ENCODE measurements at regions not wholly inside any gene's neighbourhood (a gene's known extent, or its start where the extent isn't known, plus 50 kb on each side); places are given as distances from the start of the nearest gene placed in this dataset.
A peak's percentile ranks its signal among the peaks of the same experiment; 100 is the strongest.

DNA sequence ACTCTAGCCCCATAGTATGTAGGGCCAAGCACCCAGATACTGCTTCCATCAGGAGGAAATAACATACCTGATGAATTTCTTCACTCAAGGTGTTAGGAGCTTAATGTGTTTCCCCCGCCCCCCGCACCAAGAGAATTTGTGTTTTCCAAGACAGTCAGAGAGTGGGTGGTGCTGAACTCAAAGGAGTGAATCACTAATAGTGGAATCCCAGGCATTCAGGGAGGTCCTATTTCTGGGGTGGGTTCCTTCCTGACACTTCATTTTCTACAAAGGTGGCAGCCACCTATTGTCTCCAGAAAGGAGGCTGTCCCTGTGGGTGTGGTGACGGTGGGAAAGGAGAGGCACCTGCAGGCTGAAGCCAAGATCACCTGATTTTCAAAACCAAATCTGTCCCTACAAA, 50.8 kb upstream of the ELF5 start:
- DNase-seq (ENCODE audit: low read depth) = peak; percentile 71

- DNase-seq (ENCODE audit: low read depth) = no peak
Observed at GRCh38 chr11:34564807-34565241, 51.2 kb upstream of the ELF5 start.

DNA sequence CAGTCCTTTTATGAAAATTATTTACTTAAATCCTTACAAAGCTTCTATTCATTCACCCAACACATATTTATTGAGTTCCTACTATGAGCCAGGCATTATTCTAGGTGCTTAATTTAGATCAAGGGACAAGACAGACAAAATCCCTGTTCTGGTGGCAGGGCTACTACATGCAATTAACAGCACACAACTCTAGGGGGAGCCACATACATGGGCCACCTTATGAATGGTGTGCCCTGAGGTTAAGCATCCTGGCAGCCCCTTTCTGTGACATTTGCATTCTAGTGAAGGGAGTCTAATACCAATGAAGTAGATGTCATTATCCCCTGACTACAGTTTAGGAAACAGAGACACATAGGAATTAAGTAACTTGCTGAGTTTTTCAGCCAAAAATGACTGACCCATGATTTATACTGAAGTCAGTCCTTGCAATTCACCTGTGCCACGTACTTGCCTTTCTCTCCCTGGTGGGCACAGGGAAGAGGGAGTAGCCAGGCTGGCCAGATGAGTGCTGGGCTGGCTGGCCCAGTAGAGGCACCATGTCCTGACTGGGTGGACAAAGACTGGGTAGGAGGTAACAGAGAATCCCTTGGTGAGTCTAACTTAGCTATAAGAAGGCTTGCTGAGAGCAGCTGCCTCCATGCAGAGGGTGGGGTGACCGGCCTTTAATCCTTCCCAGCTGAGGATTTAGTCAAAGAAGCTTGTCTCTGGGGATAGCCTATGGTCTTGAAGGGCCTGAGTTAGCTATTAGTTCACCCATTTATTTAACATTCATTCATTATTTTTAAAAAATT, 52.0 kb upstream of the ELF5 start:
- DNase-seq (ENCODE audit: low read depth) = no peak

DNA sequence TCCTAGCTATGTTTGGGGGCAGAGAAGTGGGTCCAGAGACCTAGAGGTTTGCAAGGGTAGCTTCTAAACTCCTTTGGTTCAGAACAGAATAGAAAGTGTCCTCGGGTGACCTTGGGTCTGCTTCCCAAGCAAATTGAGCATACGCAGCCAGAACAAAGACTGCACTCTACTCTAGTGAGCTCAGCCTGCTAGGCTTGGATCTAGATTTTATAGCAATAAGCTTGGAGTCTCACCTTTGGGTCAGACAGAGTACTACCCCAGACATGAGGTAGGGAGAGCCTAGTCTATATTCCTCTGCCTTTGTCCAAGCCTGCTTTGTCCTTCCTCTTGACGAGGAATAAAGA, 52.6 kb upstream of the ELF5 start:
- no peak for DNase-seq (ENCODE audit: low read depth)

DNA sequence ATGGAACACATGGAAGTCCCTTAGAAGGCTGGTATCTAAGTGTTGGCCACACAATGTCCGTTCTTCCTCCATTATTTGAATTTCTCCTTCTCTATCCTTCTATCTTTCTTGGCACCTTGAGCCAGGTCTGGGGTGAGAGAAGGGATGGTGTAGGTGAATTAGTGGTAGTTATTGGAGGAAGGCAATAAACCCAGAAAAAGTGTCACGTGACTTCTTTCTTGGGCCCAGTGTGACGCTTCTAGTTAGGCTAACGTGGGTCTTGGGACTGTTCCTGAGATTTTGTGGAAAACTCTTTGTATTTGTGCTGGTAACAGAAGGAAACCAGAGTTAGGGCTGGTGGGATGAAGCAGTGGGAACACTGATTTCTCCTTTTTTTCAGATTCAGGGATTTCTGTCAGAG, 53.1 kb upstream of the ELF5 start:
- no peak for DNase-seq (ENCODE audit: low read depth)

DNA sequence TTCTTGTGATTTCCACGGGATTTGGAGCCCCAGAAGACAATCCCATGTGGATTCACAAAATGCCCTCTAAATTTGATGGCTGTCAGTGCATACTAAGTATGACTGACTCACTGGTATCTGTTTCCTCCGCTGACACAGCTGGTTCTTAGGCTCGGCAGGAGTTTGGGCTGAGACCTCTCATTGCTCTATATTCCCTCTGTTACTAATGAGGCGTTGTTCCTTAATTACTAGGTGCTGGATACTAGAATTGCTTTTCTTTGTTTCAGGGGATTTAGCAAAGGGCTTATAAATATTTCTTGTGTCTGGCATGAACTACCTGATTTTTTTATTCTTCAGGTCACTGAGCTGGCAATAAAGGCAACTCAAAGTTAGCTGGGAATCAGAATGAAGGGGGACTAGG, 53.2 kb upstream of the EHF start:
- DNase-seq (ENCODE audit: low read depth) = no peak

DNA sequence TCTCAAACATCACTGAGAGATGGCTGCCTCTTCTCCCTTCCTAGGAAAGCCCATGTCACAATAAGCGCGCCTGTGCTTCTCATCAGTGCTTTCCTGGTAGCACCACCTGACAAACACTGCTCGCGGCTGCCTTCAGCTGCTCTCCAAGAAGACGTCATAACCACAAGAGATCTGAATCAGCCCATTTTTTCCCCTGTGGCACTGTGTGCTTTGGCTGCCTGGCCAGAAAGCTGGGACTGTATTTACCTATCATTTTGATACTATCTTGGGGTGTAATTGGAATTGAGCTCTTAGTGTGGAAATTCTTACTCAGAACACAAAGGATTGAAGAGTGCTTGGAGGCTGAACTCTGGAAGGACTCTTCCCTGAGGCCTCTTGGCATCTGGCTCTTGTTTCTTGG, 50.3 kb upstream of the EHF start:
- peak; percentile 41 for DNase-seq (ENCODE audit: low read depth)

Data from renal cortical epithelial cell (primary cell).